ENCODE measurements at regions not wholly inside any gene's neighbourhood (a gene's known extent, or its start where the extent isn't known, plus 50 kb on each side); places are given as distances from the start of the nearest gene placed in this dataset.

- no peaks in the 10 kb centered on the region for H3K27me3 Mint-ChIP-seq (ENCODE audit: insufficient read depth, unreplicated experiment)
- H3K9me3 Mint-ChIP-seq (ENCODE audit: unreplicated experiment), result no peaks in the 10 kb centered on the region
- TF ChIP-seq CTCF (IDR thresholded peaks at IDR 0.05; ENCODE audit: insufficient read depth in 1 of 2, low read depth in 1 of 2, low read length in 1 of 2, severe bottlenecking in 1 of 2, unreplicated experiment in 1 of 2), result no peak
- ChIA-PET CTCF (no interaction called here), POLR2A (no interaction called here)
- Histone ChIP-seq H3K36me3 (ENCODE audit: control insufficient read depth, insufficient read depth, low read length) (no peaks in the 10 kb centered on the region), H3K9me3 (no peaks in the 10 kb centered on the region), H3K4me3 (ENCODE audit: low read depth, low read length) (no peak overlapping the region), H3K4me1 (no peaks in the 10 kb centered on the region), H3K27me3 (replicated peaks; ENCODE audit: control insufficient read depth, insufficient read depth, low read length) (no peaks in the 10 kb centered on the region)
- no TSS peak for BruUV-seq (replicated peaks)
- no peak for DNase-seq
- no peaks in the 10 kb centered on the region for H3K36me3 Mint-ChIP-seq (ENCODE audit: insufficient read depth, unreplicated experiment)
- H3K4me3 Mint-ChIP-seq (ENCODE audit: unreplicated experiment), result no peak overlapping the region
- no peak overlapping the region for H3K27ac Mint-ChIP-seq (ENCODE audit: unreplicated experiment)
- intact Hi-C loops (cut with micrococcal nuclease; ENCODE audit: unreplicated experiment), result no loop called here
- peaks cover 6% of the 10 kb centered on the region for H3K4me1 Mint-ChIP-seq (ENCODE audit: low read depth, unreplicated experiment)
These were observed 79.6 kb upstream of the NECTIN1 start for GRCh38 chr11:119808407-119809185.

GRCh38 chr11:119807841-119808240, 78.8 kb upstream of the NECTIN1 start:
- TF ChIP-seq CTCF (IDR thresholded peaks at IDR 0.05; ENCODE audit: insufficient read depth in 1 of 2, low read depth in 1 of 2, low read length in 1 of 2, severe bottlenecking in 1 of 2, unreplicated experiment in 1 of 2), result no peak
- no peak for DNase-seq
- no peaks in the 10 kb centered on the region for H3K36me3 ChIP-seq (ENCODE audit: control insufficient read depth, insufficient read depth, low read length)
- intact Hi-C loops (cut with micrococcal nuclease; ENCODE audit: unreplicated experiment), result no loop called here
- Mint-ChIP-seq H3K27ac (ENCODE audit: unreplicated experiment) (no peak overlapping the region), H3K36me3 (ENCODE audit: insufficient read depth, unreplicated experiment) (no peaks in the 10 kb centered on the region), H3K4me1 (ENCODE audit: low read depth, unreplicated experiment) (peaks cover 6% of the 10 kb centered on the region), H3K27me3 (ENCODE audit: insufficient read depth, unreplicated experiment) (no peaks in the 10 kb centered on the region), H3K4me3 (ENCODE audit: unreplicated experiment) (no peak overlapping the region), H3K9me3 (ENCODE audit: unreplicated experiment) (no peaks in the 10 kb centered on the region)
- H3K4me1 ChIP-seq, result no peaks in the 10 kb centered on the region
- no peaks in the 10 kb centered on the region for H3K9me3 ChIP-seq
- H3K4me3 ChIP-seq (ENCODE audit: low read depth, low read length), result no peak overlapping the region
- ChIA-PET CTCF (no interaction called here), POLR2A (interaction anchor here (0.7 kb wide), 1 partner anchor 128 kb away, joined by 3 read pairs; no protein-coding TSS in a partner anchor)
- no peaks in the 10 kb centered on the region for H3K27me3 ChIP-seq (replicated peaks; ENCODE audit: control insufficient read depth, insufficient read depth, low read length)
- no TSS peak for BruUV-seq (replicated peaks)

- no peaks in the 10 kb centered on the region for H3K9me3 ChIP-seq
- no peaks in the 10 kb centered on the region for H3K36me3 ChIP-seq (ENCODE audit: control insufficient read depth, insufficient read depth, low read length)
- H3K4me3 Mint-ChIP-seq (ENCODE audit: unreplicated experiment), result no peak overlapping the region
- BruUV-seq (replicated peaks), result no TSS peak
- no peaks in the 10 kb centered on the region for H3K27me3 Mint-ChIP-seq (ENCODE audit: insufficient read depth, unreplicated experiment)
- no peak overlapping the region for H3K27ac Mint-ChIP-seq (ENCODE audit: unreplicated experiment)
- H3K36me3 Mint-ChIP-seq (ENCODE audit: insufficient read depth, unreplicated experiment), result no peaks in the 10 kb centered on the region
- H3K9me3 Mint-ChIP-seq (ENCODE audit: unreplicated experiment), result no peaks in the 10 kb centered on the region
- no peak for TF ChIP-seq CTCF (IDR thresholded peaks at IDR 0.05; ENCODE audit: insufficient read depth in 1 of 2, low read depth in 1 of 2, low read length in 1 of 2, severe bottlenecking in 1 of 2, unreplicated experiment in 1 of 2)
- intact Hi-C loops (cut with micrococcal nuclease; ENCODE audit: unreplicated experiment), result no loop called here
- no peaks in the 10 kb centered on the region for H3K4me1 ChIP-seq
- H3K4me3 ChIP-seq (ENCODE audit: low read depth, low read length), result no peak overlapping the region
- CTCF ChIA-PET, result interaction anchor here (0.6 kb wide), 1 partner anchor 23 kb away, joined by 3 read pairs; no protein-coding TSS in a partner anchor
- H3K27me3 ChIP-seq (replicated peaks; ENCODE audit: control insufficient read depth, insufficient read depth, low read length), result no peaks in the 10 kb centered on the region
- peaks cover 6% of the 10 kb centered on the region for H3K4me1 Mint-ChIP-seq (ENCODE audit: low read depth, unreplicated experiment)
- DNase-seq, result no peak
- POLR2A ChIA-PET, result interaction anchor here (0.7 kb wide), 1 partner anchor 129 kb away, joined by 3 read pairs; no protein-coding TSS in a partner anchor
These were observed 78.4 kb upstream of the NECTIN1 start for GRCh38 chr11:119807402-119807801.

Data from Caco-2 (cell line).